Keratinocyte (primary cell): ENCODE measurements at regions not wholly inside any gene's neighbourhood (a gene's known extent, or its start where the extent isn't known, plus 50 kb on each side); places are given as distances from the start of the nearest gene placed in this dataset.

Source experiments
- DNase-seq: peaks from one replicate; pipeline ENCODE4 v3.0.0-alpha.2; 2011; ENCODE audit warnings: low read depth, missing footprints, low spot score
- FAIRE-seq: peaks from 2 replicates; lab custom pipeline; 2011; peaks lifted over from hg19 to GRCh38; lab: Jason Lieb, UNC
- H2AFZ ChIP-seq: 2 replicates; pipeline ENCODE4 v1.6.0; 2012; ENCODE audit warnings: low read length, control low read depth, inconsistent platforms; ENCODE audit not compliant: control insufficient read depth
- H3K27ac ChIP-seq: 2 replicates; pipeline ENCODE4 v1.5.1; 2011; ENCODE audit warnings: low read length; ENCODE audit not compliant: control insufficient read depth, insufficient read depth
- H3K27me3 ChIP-seq: 3 replicates; pipeline ENCODE4 v1.6.0; 2011; ENCODE audit warnings: low read length; ENCODE audit not compliant: control insufficient read depth, insufficient read depth; ENCODE audit errors: extremely low read depth
- H3K36me3 ChIP-seq, 2 experiments: 2 replicates in 1 of 2; 3 replicates in 1 of 2; pipeline ENCODE4 v1.5.1; 2011; ENCODE audit warnings: low read length in 2 of 2, mild to moderate bottlenecking in 1 of 2; ENCODE audit not compliant: control insufficient read depth in 2 of 2, insufficient read depth in 2 of 2; ENCODE audit errors: extremely low read depth in 1 of 2
- H3K4me1 ChIP-seq: 3 replicates; pipeline ENCODE4 v1.5.1; 2011; ENCODE audit warnings: low read length; ENCODE audit not compliant: control insufficient read depth, insufficient read depth; ENCODE audit errors: extremely low read depth
- H3K4me2 ChIP-seq: 3 replicates; pipeline ENCODE4 v1.6.0; 2011; ENCODE audit warnings: low read depth, low read length; ENCODE audit not compliant: control insufficient read depth, insufficient read depth; ENCODE audit errors: extremely low read depth
- H3K4me3 ChIP-seq, 3 experiments: fragments of 200-600 bp in 1 of 3; sonication (generic) in 1 of 3; 2 replicates in 2 of 3; 3 replicates in 1 of 3; pipeline ENCODE4 v1.5.1; 2011 to 2016; ENCODE audit warnings: low read length in 3 of 3, mild to moderate bottlenecking in 3 of 3, control low read depth in 2 of 3, inconsistent platforms in 1 of 3, low read depth in 1 of 3, mixed read lengths in 1 of 3, mixed run types in 1 of 3, moderate library complexity in 1 of 3; ENCODE audit not compliant: control insufficient read depth in 2 of 3, insufficient read depth in 2 of 3; ENCODE audit errors: extremely low read depth in 1 of 3
- H3K79me2 ChIP-seq: 2 replicates; pipeline ENCODE4 v1.6.0; 2012; ENCODE audit warnings: low read length; ENCODE audit not compliant: control insufficient read depth, insufficient read depth
- H3K9ac ChIP-seq: 3 replicates; pipeline ENCODE4 v1.6.0; 2011; ENCODE audit warnings: low read length; ENCODE audit not compliant: control insufficient read depth, insufficient read depth; ENCODE audit errors: extremely low read depth
- H3K9me1 ChIP-seq: 3 replicates; pipeline ENCODE4 v1.6.0; 2011; ENCODE audit warnings: low read length; ENCODE audit not compliant: control insufficient read depth, insufficient read depth; ENCODE audit errors: extremely low read depth
- H3K9me3 ChIP-seq: 2 replicates; pipeline ENCODE4 v1.5.1; 2012; ENCODE audit warnings: low read depth, low read length; ENCODE audit not compliant: control insufficient read depth
- H4K20me1 ChIP-seq: 3 replicates; pipeline ENCODE4 v1.6.0; 2011; ENCODE audit warnings: low read length; ENCODE audit not compliant: control insufficient read depth, insufficient read depth; ENCODE audit errors: extremely low read depth
- EZH2 ChIP-seq: IDR thresholded peaks from one replicate; pipeline ENCODE4 v1.6.1; 2012; ENCODE audit warnings: inconsistent platforms, mild to moderate bottlenecking, low read length, moderate library complexity
- dilution Hi-C: fragments of 300-500 bp; cut with MboI; formaldehyde crosslinking; loops from one replicate; pipeline ENCODE4 v1.7.0; 2020; ENCODE audit warnings: low sequenced_read_pairs; ENCODE audit not compliant: extremely low pct_ligation_motif_present
- TF ChIP-seq, protein P1 (sequence below), 3 experiments: IDR thresholded peaks in 1 of 3; conservative IDR thresholded peaks in 1 of 3; optimal IDR thresholded peaks in 1 of 3; 2 replicates in 2 of 3; 3 replicates in 1 of 3; pipeline versions ENCODE3 to v1.5.1; 2011; ENCODE audit warnings: low read length in 3 of 3, mild to moderate bottlenecking in 3 of 3, moderate library complexity in 2 of 3, control low read depth in 1 of 3, inconsistent platforms in 1 of 3; ENCODE audit not compliant: insufficient read depth in 2 of 3; ENCODE audit errors: extremely low read depth in 1 of 3

DNA sequence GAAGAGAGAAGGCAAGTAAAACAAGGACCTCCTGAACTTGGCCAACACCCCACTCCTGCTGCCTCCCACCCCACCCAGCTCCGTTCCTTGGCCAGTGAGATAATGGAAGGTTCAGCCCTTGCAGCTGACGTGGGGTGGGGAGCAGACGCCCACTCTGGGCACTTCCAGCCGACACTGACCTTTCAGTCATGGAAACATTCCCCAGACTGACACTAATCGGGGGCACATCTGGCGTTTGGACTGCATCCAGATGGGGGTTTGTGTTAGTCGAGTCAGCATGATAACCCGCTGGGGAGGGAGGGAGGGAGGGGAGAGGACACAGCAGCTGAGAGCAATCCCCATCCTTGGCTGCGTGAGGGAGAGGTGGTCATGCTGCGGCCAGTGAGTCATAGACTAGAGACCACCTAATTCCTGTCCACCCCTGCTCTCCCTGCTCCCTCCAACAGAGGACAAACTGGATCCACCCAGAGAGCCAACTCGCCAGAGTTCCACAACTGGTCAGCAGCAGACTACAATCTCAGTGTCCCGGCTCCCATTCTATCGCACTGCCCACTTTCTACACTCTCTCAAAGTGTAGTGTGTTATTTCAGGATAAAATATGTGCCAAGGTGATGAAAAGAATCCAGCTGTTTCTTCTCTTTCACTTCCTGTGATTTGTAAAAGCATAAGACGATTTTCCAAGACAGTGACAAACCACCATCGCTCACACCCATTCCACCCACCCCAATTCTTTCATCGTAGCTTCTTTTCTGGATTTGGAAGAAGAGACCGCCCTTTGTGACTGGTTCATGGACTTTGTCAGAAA is 115.4 kb upstream of the PKDCC start:
- Histone ChIP-seq H3K9me3 (no peaks in the 10 kb centered on the region), H3K36me3 (no peaks in the 10 kb centered on the region), H3K27me3 (no peaks in the 10 kb centered on the region), H3K4me1 (peaks cover 7% of the 10 kb centered on the region), H3K4me2 (no peak overlapping the region), H2AFZ (no peak overlapping the region), H4K20me1 (no peaks in the 10 kb centered on the region), H3K9me1 (no peaks in the 10 kb centered on the region), H3K9ac (no peak overlapping the region), H3K27ac (no peak overlapping the region), H3K79me2 (no peaks in the 10 kb centered on the region), H3K4me3 (no peak overlapping the region)
- TF ChIP-seq EZH2, result no peak
- TF ChIP-seq, protein P1, sequence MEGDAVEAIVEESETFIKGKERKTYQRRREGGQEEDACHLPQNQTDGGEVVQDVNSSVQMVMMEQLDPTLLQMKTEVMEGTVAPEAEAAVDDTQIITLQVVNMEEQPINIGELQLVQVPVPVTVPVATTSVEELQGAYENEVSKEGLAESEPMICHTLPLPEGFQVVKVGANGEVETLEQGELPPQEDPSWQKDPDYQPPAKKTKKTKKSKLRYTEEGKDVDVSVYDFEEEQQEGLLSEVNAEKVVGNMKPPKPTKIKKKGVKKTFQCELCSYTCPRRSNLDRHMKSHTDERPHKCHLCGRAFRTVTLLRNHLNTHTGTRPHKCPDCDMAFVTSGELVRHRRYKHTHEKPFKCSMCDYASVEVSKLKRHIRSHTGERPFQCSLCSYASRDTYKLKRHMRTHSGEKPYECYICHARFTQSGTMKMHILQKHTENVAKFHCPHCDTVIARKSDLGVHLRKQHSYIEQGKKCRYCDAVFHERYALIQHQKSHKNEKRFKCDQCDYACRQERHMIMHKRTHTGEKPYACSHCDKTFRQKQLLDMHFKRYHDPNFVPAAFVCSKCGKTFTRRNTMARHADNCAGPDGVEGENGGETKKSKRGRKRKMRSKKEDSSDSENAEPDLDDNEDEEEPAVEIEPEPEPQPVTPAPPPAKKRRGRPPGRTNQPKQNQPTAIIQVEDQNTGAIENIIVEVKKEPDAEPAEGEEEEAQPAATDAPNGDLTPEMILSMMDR (optimal IDR thresholded peaks at IDR 0.05 in 1 of 3, IDR thresholded peaks at IDR 0.05 in 1 of 3, conservative IDR thresholded peaks at IDR 0.05 in 1 of 3; ENCODE audit: extremely low read depth in 1 of 3, insufficient read depth in 2 of 3, low read length in 3 of 3), result no peak
- FAIRE-seq (no peak), DNase-seq (no peak)
- dilution Hi-C loops, result no loop called here

DNA sequence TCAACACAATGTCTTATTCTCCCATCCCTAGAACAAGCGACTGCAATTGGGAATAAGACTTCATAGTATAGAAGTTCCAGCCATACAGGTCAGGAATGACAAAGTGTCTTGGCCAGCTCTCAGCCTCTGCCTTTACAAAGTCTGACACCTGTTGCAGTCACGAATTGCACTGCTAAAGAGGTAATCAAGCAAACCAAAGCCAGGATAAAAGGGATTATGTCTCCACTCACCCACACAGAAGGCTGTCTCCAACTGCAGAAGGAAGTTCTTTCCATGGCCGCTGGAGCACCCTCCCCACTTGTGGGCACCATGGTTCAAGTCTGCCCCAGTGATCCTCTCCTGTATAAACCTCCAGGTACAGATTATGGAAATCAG is 114.8 kb upstream of the PKDCC start:
- H3K4me1 ChIP-seq, result peaks cover 7% of the 10 kb centered on the region
- dilution Hi-C loops, result no loop called here
- no peak overlapping the region for H3K9ac ChIP-seq
- no peak overlapping the region for H3K4me2 ChIP-seq
- no peak overlapping the region for H3K4me3 ChIP-seq
- H3K9me3 ChIP-seq, result no peaks in the 10 kb centered on the region
- H3K79me2 ChIP-seq, result no peaks in the 10 kb centered on the region
- no peak for DNase-seq
- TF ChIP-seq, protein P1 (optimal IDR thresholded peaks at IDR 0.05 in 1 of 3, IDR thresholded peaks at IDR 0.05 in 1 of 3, conservative IDR thresholded peaks at IDR 0.05 in 1 of 3; ENCODE audit: extremely low read depth in 1 of 3, insufficient read depth in 2 of 3, low read length in 3 of 3), result no peak
- no peak for TF ChIP-seq EZH2
- H3K27ac ChIP-seq, result no peak overlapping the region
- FAIRE-seq, result no peak
- no peaks in the 10 kb centered on the region for H3K9me1 ChIP-seq
- no peaks in the 10 kb centered on the region for H3K27me3 ChIP-seq
- no peaks in the 10 kb centered on the region for H3K36me3 ChIP-seq
- H2AFZ ChIP-seq, result no peak overlapping the region
- H4K20me1 ChIP-seq, result no peaks in the 10 kb centered on the region
